ENCODE measurements at regions not wholly inside any gene's neighbourhood (a gene's known extent, or its start where the extent isn't known, plus 50 kb on each side); places are given as distances from the start of the nearest gene placed in this dataset.
"Not testable (repeated sequence)": the region's sequence is repeated elsewhere in the genome, so short reads cannot be mapped to it uniquely, and the experiment has no call there.

DNA sequence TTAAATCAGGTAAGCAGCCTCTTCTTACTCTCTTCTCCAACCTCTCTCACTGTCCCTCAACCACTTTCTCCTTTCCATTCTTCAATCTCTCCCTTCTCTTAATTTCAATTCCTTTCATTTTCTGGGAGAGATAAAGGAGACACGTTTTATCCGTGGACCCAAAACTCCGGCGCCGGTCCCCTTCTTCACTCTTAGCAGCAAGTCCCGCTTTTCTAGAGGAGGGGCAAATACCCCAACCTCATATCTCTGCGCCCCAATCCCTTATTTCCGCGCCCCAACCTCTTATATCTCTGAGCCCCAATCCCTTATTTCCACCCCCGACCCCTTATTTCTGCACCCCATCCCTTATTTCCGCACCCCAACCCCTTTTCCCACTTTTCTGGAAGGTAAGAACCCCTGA is 691.6 kb downstream of the EFNA5 start:
- DNase-seq, result not testable (repeated sequence)

DNA sequence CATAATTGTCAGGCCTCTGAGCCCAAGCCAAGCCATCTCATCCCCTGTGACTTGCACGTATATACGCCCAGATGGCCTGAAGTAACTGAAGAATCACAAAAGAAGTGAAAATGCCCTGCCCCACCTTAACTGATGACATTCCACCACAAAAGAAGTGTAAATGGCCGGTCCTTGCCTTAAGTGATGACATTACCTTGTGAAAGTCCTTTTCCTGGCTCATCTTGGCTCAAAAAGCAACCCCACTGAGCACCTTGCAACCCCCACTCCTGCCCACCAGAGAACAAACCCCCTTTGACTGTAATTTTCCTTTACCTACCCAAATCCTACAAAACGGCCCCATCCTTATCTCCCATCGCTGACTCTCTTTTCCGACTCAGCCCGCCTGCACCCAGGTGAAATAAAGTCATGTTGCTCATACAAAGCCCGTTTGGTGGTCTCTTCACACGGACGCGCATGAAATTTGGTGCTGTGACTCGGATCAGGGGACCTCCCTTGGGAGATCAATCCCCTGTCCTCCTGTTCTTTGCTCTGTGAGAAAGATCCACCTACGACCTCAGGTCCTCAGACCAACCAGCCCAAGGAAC is 692.1 kb downstream of the EFNA5 start:
- not testable (repeated sequence) for DNase-seq

DNA sequence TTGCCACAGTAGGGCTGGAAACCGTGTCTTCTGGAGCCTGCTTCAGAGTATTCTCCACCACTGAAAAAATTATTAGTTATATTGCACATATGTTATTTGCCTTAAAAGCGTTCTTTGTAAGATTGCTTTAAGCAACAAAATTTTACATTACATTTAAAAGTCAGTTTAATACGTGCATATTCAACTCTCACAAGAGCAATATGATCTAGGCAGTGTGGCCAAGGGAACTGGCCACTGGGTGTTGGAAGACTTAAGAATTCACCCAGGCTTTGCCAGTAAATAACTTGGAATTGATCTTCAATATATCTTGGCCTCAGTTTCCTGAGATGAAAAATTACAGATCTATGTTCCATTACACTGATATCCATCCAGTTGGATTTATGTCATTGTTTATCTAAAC is 694.4 kb downstream of the EFNA5 start:
- DNase-seq, result no peak

DNA sequence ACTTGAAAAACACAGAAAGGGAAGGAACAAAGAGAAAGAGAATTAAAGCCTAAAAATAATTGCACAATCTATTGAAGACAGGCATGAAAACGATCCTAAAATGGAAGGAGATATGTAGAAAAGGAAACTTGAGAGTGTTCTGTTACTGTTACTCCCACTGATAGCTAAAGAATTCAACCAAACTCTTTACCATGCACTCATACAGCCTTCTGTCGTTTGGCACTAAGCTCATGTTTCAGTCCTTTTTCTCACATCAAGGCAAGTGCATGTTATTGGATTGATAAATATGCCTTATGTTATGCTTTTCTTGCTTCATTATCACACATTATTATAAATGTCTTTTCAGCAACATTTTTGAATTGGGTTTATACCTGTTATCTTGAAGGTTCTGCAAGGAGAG is 696.5 kb downstream of the EFNA5 start:
- DNase-seq, result no peak

DNA sequence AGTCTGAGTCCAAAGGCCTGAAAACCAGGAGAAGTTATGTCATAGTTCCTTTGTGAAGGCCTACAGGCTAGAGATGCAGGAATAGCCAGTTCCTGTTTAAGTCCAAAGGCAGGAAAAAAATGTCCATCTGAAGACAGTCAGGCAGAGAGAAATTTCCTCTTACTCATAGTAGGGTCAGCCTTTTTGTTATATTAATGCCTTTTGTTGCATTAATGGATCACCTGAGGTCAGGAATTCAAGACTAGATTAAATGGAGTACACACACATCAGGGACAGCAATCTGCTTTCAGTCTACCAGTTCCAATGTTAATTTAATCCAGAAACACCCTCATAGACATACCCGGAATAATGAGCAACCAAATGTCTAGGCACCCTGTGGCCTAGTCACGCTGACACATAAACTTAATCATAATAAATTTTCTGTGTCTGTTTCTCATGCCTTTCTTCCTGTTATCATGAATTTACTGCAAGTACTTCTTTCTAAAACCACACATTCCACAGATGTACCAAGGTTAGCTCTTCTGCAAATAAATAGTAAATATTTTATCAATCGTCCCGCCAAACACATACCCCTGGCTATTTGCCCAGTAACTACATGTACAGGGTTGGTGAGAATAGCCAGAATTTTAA is 703.9 kb downstream of the EFNA5 start:
- DNase-seq, result no peak

DNA sequence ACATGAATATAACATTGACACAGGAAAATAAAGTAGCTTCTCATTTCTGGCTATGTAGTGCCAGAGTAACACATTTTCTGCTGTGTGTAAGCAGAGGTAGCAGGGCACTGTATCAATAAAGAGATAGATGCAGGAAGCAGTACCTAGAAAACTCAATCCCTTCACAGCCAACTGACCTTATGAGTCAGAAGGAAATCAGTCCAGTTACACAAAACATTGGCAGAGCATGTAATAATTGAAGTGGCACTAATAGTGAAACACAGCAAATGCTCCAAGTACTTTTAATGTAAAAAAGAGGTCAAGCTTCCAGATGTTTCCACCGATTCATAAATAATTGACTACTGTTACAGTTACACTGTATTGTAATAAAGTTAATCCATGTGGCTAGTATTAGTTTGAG is 706.6 kb downstream of the EFNA5 start:
- no peak for DNase-seq

DNA sequence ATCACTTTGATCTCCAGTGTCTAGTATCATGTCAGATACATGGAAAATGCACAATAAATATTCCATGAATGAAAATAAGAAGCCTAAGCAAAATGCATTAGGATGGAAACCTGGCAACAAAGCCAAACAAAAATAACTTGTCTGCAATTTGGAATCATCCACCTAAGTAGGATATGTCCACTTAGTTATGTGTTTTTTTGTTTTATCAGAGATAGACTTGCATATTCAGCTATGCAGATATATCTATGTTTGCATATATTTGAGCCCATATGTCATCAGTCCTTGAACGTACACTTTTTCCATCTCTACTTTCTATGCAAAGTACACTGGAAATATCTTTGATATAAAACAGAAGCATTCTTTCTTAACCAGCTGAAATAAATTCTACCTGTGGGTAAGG is 707.1 kb downstream of the EFNA5 start:
- no peak for DNase-seq

DNA sequence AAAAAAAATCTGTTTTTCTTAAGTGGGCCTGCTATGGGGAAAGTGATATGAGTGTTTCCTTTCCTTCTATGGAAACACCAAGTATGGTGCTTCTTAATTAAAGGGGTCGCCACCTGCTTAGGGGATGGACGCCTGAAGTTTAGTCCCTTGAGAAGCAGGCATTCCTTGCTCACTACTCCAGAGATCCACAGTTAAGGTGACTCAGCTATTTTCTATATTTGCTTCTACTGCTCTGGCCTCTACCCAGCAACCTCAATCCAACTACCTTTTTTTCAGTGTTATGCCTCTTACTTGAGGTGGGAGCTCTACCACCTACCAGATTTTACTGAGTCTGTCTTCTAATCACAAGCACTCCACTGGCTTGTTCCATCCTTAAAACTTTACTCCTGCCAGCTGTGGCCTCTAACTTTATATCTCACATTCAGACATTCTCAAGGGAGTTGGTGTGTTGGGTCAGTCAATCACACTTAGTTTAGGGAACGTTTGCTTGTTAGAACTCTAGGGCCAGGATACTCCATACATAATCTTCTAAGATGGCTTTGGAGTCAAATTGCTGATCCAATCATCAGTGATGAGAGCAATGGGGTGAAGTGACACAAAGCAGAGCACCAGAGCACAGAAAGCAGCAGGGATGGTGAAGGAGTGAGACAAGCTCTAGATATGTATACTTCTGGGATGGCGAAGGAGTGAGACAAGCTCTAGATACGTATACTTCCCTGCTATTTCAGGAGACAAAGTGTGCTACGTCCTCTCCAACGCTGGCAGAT is 708.1 kb downstream of the EFNA5 start:
- no peak for DNase-seq

DNA sequence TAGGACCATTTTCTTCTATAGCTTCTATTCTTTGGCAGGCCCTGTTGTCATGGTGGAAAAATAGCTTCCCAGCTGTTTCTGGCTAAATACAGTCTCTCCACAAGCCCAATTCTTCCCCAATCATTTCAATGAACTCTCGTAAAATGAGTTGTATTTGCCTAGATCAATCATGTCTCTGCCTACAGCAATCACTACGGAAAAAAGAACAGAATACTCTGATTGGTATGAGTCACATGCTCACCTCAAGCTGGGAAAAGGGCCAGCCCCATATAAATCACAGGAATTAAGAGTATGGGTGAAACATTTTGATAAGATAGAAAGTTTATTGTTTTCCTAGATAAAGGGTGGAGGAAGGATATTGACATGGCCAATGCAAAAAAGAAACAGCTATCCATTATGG is 711.4 kb downstream of the EFNA5 start:
- DNase-seq, result no peak

DNA sequence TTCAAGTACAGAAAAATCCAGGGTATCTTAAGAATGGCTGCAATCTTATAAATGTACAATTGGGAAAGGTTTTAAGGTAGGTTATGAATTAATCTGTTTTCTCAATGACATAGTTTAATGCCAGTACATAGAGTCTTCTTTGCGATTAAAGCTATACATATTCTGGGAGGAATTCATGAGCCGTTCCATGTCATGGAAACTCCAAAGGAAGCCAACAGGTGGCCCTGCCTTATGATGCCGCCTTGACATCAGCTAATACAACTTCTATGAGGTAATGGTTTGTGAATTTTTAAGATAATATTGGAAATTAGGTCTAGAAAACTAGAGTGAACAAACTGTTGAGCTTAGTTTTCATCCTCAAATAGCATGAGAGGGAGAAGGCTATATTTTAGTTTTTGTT is 713.4 kb downstream of the EFNA5 start:
- no peak for DNase-seq

DNA sequence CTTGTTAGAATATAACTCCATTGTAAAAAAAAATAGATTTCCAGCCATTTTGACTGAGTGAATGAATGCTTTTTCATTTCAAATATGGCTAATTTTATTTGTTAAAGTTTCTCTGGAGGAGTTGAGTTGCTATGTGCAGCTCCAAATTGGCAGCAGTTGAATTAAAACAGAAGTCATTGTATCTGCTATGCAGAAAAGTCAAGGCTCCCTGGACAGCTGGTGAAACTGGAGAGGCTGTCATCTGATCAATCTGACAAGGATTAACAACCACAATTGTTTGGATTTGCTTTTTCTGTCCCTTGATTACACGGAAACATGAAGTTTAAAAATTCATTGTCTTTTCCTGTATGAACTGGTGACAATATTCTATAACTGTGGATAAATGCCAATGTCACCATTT is 713.9 kb downstream of the EFNA5 start:
- no peak for DNase-seq

DNA sequence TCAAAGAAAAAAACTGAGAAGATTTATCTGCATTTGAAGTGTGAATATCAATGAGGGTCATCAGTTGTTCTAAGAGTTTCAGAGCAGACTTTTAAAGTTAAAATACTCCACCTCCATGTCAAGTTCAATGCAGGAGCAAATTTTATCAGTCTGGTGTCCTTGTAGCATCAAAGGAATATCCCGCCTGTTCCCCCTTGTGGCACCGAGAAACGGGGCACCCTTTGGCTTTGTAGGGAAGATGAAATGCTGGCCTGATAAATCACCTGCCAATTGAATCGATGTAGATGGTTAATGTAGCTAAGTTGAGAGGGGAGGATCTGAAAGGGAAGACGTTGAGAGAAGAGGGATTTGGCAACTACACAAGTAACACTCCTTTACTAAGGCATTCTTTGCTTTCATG is 714.5 kb downstream of the EFNA5 start:
- DNase-seq, result no peak

DNA sequence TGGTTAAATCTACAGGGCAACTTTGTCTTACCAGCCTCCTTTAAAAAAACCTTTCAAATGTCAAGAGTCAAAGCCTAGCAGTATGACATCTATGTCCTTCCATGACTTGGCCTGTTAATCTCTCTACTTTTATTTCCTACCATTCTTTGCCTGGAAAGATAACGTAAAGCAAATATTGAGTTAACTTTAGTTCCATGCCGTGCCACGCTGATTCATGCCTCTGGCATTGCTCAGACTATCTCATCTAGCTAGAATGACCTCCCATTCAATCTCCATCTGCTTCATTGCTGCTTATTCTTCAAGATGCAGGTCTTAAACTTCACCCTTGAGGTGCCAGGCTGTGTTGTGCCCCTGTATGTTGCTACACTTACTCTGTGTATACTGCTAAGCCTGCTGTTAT is 729.8 kb downstream of the EFNA5 start:
- no peak for DNase-seq

DNA sequence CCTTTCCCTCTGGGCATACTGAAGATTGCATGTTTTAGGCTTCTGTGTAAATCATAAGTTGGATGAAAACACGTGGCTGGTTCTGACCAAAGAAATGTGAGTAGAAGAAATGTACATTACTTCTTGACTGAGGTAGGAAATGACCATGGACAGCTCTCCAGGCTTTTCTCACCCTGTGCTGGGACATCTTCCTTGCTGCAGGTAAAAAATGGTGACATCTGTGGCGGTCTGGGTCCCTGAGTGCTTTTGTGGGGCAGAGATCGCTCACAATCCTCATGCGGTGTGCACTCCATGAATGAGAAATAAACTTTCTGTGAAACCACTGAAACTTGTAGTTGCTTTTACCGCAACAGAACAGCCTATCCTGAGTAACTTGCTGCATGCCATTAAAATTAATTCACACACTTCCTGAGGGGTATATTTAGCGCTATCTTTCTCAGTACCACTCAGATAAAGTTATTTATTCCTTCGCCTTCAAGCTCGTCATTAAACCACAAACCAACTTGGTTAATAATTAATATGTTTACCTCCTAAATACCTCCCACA is 730.4 kb downstream of the EFNA5 start:
- DNase-seq, result no peak

DNA sequence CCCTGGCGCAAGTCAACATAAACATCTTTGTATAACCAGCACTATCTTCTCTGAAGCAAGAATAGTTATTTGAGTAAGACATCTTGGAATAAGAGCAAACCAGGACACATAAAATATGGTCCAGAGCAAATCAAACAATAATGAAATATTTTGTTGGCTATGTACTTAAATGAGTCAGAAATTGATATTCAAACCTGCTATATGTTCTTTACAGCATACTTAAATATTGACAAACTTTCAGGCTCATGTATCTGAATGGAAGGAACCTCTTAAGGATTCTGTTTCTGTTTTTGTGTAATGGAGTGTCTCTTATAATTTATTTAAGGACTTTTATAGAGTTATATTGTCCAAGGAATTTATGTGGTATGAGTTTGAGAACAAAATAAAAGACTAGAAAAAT is 747.3 kb downstream of the EFNA5 start:
- DNase-seq, result no peak

DNA sequence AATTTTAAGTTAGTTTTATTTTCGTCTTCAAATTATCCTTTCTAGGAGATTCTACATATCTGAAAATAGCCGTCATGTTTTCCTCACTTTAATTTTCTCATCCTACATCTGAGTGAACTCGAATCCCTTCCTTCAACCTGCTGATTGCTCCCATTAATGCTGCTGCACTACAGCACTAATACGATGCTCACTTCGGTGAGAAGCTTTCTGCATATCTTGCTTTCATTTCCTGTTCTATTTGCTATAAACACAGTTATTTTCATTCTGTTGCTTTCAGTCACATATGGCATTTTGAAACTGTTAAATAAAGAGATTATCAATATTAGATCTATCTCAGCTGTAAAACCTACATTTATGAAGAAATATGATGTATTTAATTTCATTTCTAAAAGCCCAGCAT is 749.2 kb downstream of the EFNA5 start:
- no peak for DNase-seq

DNA sequence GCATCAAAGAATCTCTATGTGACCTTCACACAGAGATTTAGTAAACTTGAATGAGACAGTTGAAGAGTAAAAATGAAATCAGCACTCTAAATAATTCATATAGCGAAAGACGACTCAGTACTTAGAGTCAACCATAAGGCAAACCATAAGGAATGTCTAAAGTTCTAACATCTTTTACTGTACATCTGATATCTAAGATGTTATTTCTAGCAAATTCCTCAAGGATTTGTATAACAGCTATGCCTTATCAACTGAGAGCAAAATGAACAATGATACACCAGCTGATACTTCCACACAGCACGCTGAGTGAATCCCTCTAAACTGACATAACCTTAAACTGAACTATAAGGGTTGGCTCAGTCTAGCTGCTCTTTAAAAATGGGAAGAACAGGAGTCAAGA is 760.3 kb downstream of the EFNA5 start:
- DNase-seq, result no peak

DNA sequence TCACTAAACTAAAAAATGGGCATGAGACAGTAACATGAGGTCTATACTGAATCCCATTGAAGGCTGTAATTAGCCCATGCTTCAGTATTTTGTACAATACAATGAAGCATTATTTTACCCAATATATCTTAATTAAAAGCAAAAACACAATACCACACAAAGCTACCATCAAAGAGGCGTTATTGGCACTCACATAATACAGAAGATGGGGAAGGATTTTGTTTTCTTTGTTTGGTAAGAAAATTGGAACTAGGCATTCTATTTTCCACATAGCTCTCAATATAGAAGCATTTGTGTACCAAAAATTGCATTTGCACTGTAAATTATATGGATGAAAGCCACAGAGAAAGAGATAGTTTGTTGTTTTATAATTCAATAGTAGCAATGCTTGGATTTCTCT is 761.0 kb downstream of the EFNA5 start:
- no peak for DNase-seq

DNA sequence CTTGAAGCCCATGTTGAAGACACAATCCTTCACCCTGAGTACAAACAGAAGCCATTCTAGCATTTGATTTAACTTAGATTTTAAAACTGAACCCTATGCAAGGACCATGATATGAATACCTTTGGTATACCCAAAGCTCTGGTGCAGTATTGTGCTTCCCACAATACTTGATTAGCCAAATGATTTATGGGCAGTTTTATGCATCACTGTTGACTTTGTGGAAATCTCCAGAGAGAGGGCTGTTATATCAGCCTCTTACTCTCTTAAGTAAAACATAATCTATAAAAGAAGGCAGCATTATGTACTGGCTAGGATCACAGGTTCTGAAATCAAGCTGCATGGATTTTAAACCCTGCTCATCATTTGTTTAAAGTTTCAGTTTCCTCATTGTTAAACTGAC is 762.8 kb downstream of the EFNA5 start:
- DNase-seq, result no peak

DNA sequence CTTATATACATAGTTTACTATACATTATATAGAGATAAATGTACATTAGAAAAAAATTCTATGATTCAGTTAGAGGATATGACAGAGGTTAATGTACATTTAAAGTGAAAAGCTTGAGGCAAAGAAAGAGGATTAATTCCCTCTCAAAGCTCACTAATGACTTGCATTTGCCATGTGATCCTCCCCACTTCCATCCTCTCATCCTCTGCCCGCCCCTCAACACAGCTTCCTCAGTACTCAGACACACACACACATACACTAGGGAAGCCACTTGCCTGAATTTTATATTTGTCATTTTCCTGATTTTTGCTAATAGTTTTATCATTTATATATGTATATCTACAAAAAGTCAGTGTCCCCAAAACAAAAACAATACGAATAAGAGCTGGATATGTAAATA is 764.5 kb downstream of the EFNA5 start:
- DNase-seq, result no peak

DNA sequence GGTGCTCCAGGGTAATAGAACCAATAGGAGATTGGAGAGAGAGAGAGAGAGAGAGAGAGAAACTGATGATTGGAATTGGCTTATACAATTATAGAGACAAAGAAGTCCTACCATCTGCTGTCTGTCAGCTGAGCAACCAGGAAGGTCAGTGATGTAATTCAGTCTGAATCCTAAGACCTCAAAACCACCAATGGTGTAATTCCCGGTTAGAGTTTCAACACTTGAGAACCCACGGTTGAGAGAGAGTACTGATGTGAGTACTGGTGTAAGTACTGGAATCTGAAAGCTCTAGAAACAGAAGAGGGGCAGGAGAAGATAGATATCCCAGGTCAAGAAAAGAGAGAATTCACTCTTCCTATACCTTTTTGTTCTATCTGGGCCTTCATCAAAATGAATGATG is 775.8 kb downstream of the EFNA5 start:
- DNase-seq, result no peak

DNA sequence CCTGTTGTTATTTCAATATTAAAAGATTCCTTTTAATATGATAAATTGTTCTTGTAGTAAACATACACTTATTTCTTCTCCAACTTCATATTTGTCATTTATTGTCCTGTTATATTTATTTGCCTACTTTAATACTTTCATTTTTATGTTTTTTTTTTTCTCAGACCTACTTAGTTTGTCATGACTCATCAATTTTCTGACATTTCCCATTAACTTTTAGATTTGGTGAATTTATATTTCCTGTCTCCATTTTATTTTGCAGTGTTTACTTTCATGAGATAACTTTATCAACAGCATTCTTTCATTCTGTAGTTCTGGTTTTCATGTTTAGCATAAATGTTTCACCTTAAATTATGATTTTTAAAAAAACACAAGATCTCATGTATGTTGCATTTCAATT is 788.7 kb downstream of the EFNA5 start:
- DNase-seq, result no peak

DNA sequence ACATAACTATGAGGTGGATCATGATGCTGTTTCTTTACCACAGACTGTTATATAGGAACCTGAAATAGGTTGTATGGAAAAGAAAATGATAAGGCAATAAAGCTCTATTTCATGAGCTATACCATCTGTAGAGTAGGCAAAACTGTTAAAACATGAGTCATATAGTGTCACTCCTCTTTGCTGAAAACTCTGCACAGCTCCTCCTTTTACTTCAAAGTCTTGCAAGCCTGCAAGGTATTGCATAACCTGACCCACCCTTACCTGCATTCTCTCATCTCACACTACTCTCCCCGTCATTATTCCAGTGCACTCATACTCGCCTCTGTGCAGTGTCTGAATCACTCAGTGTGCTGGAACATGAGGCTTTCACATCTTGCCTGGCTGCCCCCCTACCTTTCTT is 790.1 kb downstream of the EFNA5 start:
- no peak for DNase-seq

DNA sequence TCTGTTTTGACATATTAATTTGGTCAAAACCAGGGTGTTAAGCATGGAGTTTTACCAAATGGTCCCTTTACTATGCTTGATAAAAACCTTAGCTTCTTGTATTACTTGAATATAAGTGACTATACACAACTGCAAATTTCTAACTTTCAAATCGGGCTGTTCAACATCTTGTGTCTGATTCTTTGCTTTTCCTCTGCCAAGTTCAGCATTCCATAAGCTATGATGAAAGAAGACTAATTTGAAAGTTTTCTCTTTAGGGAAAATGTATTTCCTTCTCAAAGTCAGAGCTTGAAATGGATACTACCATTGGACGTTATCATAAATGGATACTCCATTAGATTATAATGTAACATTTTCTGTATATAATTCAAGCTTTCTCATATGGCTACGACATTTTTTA is 792.9 kb downstream of the EFNA5 start:
- no peak for DNase-seq

Measured in right kidney (tissue), 1 donor.